WI38 (cell line): ENCODE measurements at regions not wholly inside any gene's neighbourhood (a gene's known extent, or its start where the extent isn't known, plus 50 kb on each side); places are given as distances from the start of the nearest gene placed in this dataset.

Source experiments
- H3K4me3 ChIP-seq: 2 replicates; pipeline ENCODE4 v1.5.1; 2011; ENCODE audit warnings: low read depth, mild to moderate bottlenecking, control low read depth, low read length
- CTCF ChIP-seq: IDR thresholded peaks from 2 replicates; pipeline ENCODE4 v1.5.1; 2012; ENCODE audit warnings: low read depth, mild to moderate bottlenecking, control low read depth, low read length

DNA sequence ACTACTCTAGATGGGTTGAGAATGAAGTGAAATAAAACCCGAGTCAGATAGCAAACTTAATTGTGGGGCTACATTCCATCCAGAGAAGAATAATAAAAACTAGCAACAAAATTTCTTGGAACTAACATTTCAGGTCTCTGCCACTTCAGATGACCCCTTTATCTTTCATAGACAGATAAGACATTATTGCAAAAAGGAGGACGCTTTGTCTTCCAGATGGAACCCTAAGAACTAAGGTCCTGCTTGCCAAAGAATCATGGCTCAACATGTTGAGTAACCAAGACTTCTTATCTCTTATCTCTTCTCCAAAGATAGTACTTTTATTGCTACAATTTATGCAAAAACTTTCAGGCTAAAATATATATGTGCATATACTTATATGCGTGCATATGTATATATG is 221.1 kb upstream of the PREP start:
- no peak for TF ChIP-seq CTCF
- H3K4me3 ChIP-seq: no peak overlapping the region

- no peak overlapping the region for H3K4me3 ChIP-seq
- TF ChIP-seq CTCF: no peak
Observed at GRCh38 chr6:105622226-105622625, 219.3 kb upstream of the PREP start.

DNA sequence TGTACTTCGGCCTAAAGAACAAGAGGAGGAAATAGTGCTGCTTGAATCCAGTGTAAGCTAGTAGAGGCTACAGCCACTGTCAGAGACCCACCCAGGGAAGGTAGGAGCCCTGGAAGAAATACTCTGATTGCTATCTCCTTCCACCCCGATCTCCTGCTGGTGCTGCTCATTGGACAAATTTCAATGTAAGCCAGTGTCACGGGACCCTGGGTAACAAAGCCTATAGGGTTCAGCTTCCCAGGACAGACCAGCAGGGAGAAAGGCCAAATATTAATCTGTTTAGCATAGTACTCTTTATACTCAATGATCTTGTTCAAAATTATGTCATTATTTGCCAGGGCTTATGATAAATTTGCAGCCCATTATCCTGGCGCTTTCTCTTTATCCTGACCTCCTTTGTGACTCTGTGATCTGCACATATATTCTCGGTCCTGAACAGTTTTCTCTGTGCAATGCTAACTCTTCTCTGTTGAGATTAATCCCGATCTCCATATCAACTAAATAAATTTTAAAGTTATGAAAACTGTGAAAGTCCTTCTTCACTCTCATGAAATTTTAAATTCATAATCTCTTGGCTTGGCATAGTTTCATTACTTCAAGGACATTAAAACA is 218.8 kb upstream of the PREP start:
- TF ChIP-seq CTCF: no peak
- H3K4me3 ChIP-seq: no peak overlapping the region

DNA sequence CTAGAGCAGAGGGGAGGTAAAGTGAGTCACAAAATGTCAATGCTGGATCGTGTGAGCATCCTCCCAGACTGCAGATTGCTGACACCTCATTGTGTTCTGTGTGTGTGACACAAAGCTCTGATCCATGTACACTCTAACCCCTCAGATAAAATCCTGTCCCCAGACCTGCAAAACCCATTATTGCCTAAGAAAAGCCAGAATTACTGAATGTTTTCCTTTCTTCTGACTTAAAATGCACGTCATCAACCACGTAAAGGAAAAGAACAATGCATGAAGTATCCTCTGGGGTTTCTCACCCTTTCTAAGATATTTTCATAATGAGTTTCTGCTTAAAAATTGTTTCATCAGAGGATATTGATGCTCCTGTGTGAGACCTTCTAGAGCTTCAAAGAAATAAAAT is 218.0 kb upstream of the PREP start:
- no peak overlapping the region for H3K4me3 ChIP-seq
- no peak for TF ChIP-seq CTCF

DNA sequence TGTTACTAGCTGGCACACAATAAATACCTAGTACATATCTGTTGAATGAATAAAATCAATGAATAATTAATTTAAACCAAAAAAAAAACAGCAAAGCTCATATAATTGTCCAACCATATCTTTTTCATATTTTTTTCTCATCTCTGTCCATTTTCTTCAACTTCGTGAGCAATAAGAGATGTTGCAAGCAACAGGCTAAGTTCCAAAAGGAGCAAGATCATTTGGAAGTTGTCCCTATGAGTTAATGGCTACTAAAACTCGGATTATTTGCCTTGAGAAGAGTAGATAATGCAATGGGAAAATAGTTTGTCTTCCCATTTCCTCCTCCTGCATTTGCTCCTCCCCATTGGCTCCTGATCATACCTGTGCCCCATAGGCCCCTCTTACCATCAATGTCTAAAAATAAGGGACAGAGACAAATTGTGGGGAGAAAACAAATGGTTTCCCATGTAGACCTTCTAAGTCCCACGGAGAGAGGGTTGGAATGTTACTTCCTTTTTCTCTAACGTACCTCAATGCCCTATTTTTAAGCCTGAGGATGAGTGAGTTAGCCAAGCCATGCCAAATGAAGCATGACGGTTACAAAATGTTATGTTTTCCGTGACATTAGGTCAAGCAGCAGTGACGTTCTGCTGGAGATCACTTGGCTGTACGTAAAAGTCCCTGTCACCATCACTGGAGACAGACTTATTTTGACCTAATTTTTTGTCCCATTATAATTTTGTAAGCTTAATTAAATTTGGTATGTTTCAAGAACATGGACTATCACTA is 217.3 kb upstream of the PREP start:
- no peak overlapping the region for H3K4me3 ChIP-seq
- no peak for TF ChIP-seq CTCF

DNA sequence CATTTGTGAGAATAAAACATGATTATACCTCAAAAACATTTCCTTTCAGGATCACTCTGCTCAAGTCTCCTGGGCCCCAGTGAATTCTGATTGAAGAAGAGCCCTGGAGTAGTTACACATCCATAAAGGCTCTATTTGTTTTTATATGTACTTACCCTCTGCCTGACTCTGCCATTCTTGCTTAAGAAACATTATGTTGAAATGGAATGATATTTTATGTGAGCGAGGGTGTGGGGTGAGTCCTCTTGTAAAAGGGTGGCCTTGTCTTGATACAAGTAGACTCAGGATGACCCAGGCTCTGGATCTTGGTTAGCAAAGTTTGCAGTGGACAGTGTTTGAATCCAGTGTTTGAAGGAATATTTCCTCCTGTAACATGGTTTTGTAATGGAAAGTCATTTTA is 215.4 kb upstream of the PREP start:
- no peak for TF ChIP-seq CTCF
- H3K4me3 ChIP-seq: no peak overlapping the region

GRCh38 chr6:105616521-105616920 is 213.6 kb upstream of the PREP start:
- no peak overlapping the region for H3K4me3 ChIP-seq
- no peak for TF ChIP-seq CTCF
